Glutamatergic neuron (in vitro differentiated cells): ENCODE measurements at regions not wholly inside any gene's neighbourhood (a gene's known extent, or its start where the extent isn't known, plus 50 kb on each side); places are given as distances from the start of the nearest gene placed in this dataset.

Source experiments
- DNase-seq: peaks from one replicate; pipeline ENCODE4 v3.0.0; 2022
- H3K27ac Mint-ChIP-seq: one replicate; pipeline ENCODE4 v1.8.0; 2020; ENCODE audit warnings: mild to moderate bottlenecking, mixed read lengths, inconsistent platforms; ENCODE audit not compliant: unreplicated experiment
- H3K27me3 Mint-ChIP-seq: one replicate; pipeline ENCODE4 v1.8.0; 2020; ENCODE audit warnings: mild to moderate bottlenecking, moderate library complexity, mixed read lengths, inconsistent platforms; ENCODE audit not compliant: unreplicated experiment
- H3K36me3 Mint-ChIP-seq: one replicate; pipeline ENCODE4 v1.8.0; 2020; ENCODE audit warnings: mild to moderate bottlenecking, mixed read lengths, inconsistent platforms; ENCODE audit not compliant: unreplicated experiment
- H3K4me1 Mint-ChIP-seq: one replicate; pipeline ENCODE4 v1.8.0; 2020; ENCODE audit warnings: mild to moderate bottlenecking, low read depth, mixed read lengths, inconsistent platforms; ENCODE audit not compliant: unreplicated experiment
- H3K4me3 Mint-ChIP-seq: one replicate; pipeline ENCODE4 v1.8.0; 2020; ENCODE audit warnings: mild to moderate bottlenecking, mixed read lengths, inconsistent platforms; ENCODE audit not compliant: unreplicated experiment
- H3K9me3 Mint-ChIP-seq: one replicate; pipeline ENCODE4 v1.8.0; 2020; ENCODE audit warnings: mild to moderate bottlenecking, moderate library complexity, mixed read lengths, inconsistent platforms; ENCODE audit not compliant: unreplicated experiment
- CTCF ChIP-seq: fragments of 200-600 bp; sonication (generic); IDR thresholded peaks from one replicate; pipeline ENCODE4 v1.5.0; 2021; ENCODE audit not compliant: partially characterized antibody, unreplicated experiment

GRCh38 chr12:126051611-126052107 is 986.4 kb downstream of the AACS start:
- Mint-ChIP-seq H3K36me3 (peaks cover 4% of the 10 kb centered on the region), H3K4me1 (no peaks in the 10 kb centered on the region), H3K27ac (no peak overlapping the region), H3K9me3 (peaks cover 8% of the 10 kb centered on the region), H3K4me3 (no peak overlapping the region), H3K27me3 (peaks cover 2% of the 10 kb centered on the region)
- TF ChIP-seq CTCF = no peak
- no peak for DNase-seq

GRCh38 chr12:126055521-126055920 is 990.3 kb downstream of the AACS start:
- peaks cover 4% of the 10 kb centered on the region for H3K9me3 Mint-ChIP-seq
- H3K27ac Mint-ChIP-seq = no peak overlapping the region
- DNase-seq = no peak
- H3K4me1 Mint-ChIP-seq = no peaks in the 10 kb centered on the region
- TF ChIP-seq CTCF = no peak
- peaks cover 6% of the 10 kb centered on the region for H3K36me3 Mint-ChIP-seq
- peaks cover 2% of the 10 kb centered on the region for H3K27me3 Mint-ChIP-seq
- H3K4me3 Mint-ChIP-seq = no peak overlapping the region

- peaks cover 4% of the 10 kb centered on the region for H3K4me1 Mint-ChIP-seq
- no peak overlapping the region for H3K4me3 Mint-ChIP-seq
- H3K9me3 Mint-ChIP-seq = peaks cover 1% of the 10 kb centered on the region
- no peak overlapping the region for H3K27ac Mint-ChIP-seq
- no peak for TF ChIP-seq CTCF
- peak; percentile 28 for DNase-seq
- peaks cover 1% of the 10 kb centered on the region for H3K36me3 Mint-ChIP-seq
- H3K27me3 Mint-ChIP-seq = no peaks in the 10 kb centered on the region
Measured at GRCh38 chr12:126061777-126062176, 996.5 kb downstream of the AACS start.

- TF ChIP-seq CTCF = no peak
- Mint-ChIP-seq H3K4me3 (no peak overlapping the region), H3K27ac (no peak overlapping the region), H3K27me3 (no peaks in the 10 kb centered on the region), H3K4me1 (peaks cover 4% of the 10 kb centered on the region), H3K9me3 (peaks cover 1% of the 10 kb centered on the region), H3K36me3 (no peaks in the 10 kb centered on the region)
- no peak for DNase-seq
Measured at GRCh38 chr12:126064028-126064427, 998.8 kb downstream of the AACS start.

GRCh38 chr12:126067626-126068329 is 1002.5 kb downstream of the AACS start:
- Mint-ChIP-seq H3K4me3 (no peak overlapping the region), H3K27me3 (peaks cover 3% of the 10 kb centered on the region), H3K27ac (no peak overlapping the region), H3K36me3 (peaks cover 21% of the 10 kb centered on the region), H3K9me3 (peaks cover 17% of the 10 kb centered on the region), H3K4me1 (no peaks in the 10 kb centered on the region)
- DNase-seq = no peak
- TF ChIP-seq CTCF = no peak
